ENCODE measurements at regions not wholly inside any gene's neighbourhood (a gene's known extent, or its start where the extent isn't known, plus 50 kb on each side); places are given as distances from the start of the nearest gene placed in this dataset.

DNA sequence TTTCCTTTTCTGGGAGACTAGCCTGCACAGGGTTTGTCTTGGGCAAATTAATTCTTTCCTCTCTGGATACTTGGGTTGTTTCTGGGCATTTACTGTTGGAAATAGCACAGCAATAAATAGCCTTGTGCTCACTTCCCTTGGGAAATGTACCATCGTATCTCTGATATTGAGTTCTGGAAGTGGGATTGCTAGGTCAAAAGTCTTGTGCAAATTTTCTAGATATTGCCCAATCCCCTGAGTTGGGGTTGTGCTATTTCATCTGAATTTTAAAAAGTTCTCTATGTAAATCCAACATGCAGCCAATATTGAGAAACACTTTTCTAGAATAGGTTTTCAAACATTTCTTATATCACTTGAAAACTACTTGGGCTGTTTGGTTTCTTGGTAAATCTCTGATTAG, 64.0 kb upstream of the ELOVL5 start:
- DNase-seq = no peak

- DNase-seq = no peak
Measured at GRCh38 chr6:53412021-53412715, 63.4 kb upstream of the ELOVL5 start.

DNA sequence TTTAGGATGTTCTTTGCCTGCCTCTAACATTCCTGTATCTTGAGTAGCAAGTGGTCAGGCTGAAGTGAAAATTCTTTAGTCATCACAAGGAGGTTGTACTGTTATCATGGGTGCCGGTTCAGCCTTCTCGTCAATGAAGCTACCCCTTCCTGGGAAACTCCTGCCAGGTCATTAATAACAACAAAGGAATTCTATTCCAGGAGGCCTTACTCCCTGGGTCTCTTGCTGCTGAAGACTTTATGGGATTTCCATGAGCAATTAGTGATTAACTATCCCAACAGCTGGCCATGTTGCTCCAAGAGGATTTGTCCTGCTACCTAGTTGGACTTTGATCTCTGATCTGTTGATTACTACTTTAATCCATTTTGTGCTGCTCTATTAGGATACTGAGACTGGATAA, 62.7 kb upstream of the ELOVL5 start:
- peak; percentile 7 for DNase-seq

GRCh38 chr6:53410508-53411258, 61.9 kb upstream of the ELOVL5 start:
- DNase-seq = peak; percentile 27

GRCh38 chr6:53408826-53409225, 60.1 kb upstream of the ELOVL5 start:
- no peak for DNase-seq

DNA sequence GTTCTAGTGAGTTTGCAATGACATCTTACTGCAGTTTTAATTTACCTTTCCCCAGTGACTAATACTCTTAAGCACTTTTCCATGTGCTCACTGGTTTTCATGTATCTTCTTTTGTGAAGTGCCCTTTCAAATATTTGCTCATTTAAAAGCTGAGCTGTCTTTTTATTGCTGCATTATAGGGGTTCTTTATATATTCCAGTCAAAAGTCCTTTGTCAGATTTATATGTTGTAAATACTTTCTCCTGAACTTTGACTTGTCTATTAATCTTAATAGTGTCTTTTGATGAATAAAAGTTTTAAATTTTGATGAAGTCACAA, 50.2 kb upstream of the ELOVL5 start:
- no peak for DNase-seq

- DNase-seq = no peak
Measured at GRCh38 chr6:53398247-53399026, 49.7 kb upstream of the ELOVL5 start.
